SH-SY5Y (cell line): ENCODE measurements at regions not wholly inside any gene's neighbourhood (a gene's known extent, or its start where the extent isn't known, plus 50 kb on each side); places are given as distances from the start of the nearest gene placed in this dataset.

Experiments used
- GATA2 ChIP-seq: IDR thresholded peaks from 2 replicates; pipeline ENCODE4 v1.6.1; 2011; ENCODE audit warnings: mild to moderate bottlenecking, low read depth, low read length
- GATA3 ChIP-seq: IDR thresholded peaks from 2 replicates; pipeline ENCODE4 v1.6.1; 2011; ENCODE audit warnings: low read depth, mild to moderate bottlenecking, low read length, moderate library complexity

DNA sequence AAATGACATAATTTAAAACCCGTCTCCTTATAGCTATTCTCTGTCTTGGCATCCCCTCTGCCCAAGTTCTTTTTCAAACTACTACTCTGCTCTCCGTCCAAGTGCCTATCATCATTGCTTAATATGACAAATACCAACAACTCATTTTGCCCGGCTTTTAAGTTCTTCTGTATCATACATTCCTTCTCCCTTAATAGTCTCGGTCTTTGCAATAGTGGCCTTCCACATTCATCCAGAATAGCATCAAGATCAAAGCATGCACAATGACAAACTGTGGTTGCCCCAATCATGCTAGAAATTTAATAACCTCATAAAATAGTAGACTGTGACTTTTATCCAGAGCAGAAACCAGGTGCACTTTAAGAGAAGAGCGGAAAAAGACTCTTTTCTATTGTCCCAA is 198.9 kb downstream of the ETV1 start:
- TF ChIP-seq GATA2 (no peak), GATA3 (no peak)
